HPDE6-E6E7 (cell line): ENCODE measurements at regions not wholly inside any gene's neighbourhood (a gene's known extent, or its start where the extent isn't known, plus 50 kb on each side); places are given as distances from the start of the nearest gene placed in this dataset.
A peak's percentile ranks its signal among the peaks of the same experiment; 100 is the strongest.
"Not testable (repeated sequence)": the region's sequence is repeated elsewhere in the genome, so short reads cannot be mapped to it uniquely, and the experiment has no call there.

ENCODE experiments used
- DNase-seq: peaks from one replicate; pipeline ENCODE4 v3.0.0; 2011; ENCODE audit warnings: missing footprints; ENCODE audit errors: extremely low spot score

DNA sequence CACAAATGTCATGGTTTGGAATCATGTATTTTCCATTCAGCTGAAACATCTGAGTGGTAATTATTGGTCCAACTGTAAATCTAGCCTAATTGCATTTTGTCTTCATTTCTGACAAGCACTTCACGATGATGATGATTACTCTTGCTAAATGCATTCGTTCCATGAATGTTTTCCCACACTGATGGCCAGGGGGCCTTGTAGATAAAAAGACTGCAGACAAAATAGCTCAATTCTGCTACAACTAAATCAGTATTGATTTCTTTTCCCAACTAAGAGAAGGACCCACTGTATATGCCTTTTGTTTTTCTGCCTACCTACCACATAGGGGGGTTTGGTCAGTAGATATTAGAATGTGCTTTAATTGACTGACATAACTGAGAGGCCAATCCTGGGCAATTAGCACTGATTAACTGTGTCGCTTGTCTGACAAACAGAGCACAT lies 1351.3 kb upstream of the NUDT12 start:
- no peak for DNase-seq

DNA sequence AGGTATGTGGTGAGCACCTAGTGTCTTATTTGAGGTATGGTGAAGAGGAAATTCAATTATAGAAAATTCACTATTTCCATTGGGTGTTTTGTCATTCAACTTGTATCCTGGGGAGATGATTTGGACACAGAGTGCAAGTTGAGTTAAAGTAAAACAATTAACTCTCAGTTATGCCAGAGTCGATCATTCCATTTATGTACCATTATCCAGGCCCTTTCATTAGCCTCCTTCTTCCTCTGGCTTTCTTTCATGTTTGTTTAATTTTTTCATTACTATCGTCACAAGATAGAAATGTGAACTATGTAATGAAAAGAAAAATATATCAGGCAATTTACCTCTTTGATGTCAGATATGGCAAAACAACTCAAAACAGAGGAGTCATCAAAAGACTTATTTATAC lies 1347.2 kb upstream of the NUDT12 start:
- no peak for DNase-seq

DNA sequence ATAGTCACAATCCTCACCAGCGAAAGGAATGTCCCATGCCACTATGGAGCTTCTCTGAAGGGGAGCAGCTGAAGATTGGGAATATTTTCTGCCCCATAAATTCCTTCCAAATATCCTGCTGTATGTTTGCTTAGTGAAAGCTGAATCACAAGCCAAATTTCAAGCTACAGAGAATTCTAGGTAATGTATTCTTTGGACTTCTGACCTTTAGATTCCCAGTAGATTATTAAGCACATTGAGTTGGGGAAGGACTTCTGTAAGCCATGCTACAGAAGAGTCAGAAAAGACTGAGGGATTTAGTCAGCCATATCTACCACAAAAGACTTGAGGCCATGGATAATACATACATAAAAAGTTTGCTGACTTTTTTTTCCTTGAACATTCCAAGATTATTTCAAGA lies 1342.0 kb upstream of the NUDT12 start:
- no peak for DNase-seq

- no peak for DNase-seq
Observed at GRCh38 chr5:104903941-104904340, 1341.4 kb upstream of the NUDT12 start.

GRCh38 chr5:104891596-104891995 lies 1329.0 kb upstream of the NUDT12 start:
- DNase-seq = no peak

DNA sequence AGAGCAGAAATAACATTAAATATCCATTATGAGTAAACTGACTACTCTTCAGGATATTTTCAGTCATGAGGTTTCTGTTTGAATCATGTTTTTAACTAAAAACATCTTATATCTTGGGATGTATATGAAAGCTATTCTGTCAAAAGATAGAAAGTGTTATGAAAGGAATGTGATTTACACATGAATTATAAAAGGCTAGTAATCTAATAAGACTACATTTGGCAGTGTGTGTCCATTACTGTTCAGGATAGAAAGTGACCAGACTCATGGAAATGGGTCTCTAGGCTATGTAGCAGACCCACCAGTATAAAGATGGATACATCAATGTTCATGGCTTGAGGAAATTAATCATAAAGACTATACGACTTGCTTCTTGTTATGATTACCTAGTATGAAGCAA lies 1328.2 kb upstream of the NUDT12 start:
- DNase-seq = no peak

GRCh38 chr5:104859437-104859836 lies 1296.8 kb upstream of the NUDT12 start:
- DNase-seq = no peak

DNA sequence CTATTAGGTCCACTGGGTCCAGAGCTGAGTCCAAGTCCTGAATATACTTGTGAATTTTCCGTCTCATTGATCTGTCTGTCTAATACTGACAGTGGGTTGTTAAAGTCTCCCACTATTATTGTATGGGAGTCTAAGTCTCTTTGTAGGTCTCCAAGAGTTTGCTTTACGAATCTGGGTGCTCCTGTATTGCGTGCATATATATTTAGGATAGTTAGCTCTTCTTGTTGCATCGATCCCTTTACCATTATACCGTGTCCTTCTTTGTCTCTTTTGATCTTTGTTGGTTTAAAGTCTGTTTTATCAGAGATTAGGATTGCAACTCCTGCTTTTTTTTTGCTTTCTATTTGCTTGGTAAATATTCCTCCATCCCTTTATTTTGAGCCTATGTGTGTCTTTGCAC lies 1289.5 kb upstream of the NUDT12 start:
- not testable (repeated sequence) for DNase-seq

DNA sequence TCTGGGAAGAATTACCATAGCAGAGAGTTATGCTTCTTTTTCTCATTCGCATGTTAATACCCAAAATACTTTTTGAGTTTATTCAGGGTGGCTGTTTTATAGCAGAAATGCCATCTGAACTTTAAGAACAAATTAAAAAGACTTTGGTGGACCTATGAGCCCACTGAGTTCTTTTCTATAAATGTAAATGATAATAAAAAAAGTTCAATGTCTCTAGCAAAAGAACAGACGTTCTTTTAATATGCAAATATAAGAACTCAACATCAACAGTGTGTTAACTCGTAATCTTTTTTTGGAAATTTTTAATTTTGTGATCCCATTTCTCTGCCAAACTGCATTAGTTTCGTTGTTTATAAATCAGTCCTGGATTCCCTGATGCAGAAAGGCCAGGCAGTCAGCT lies 1283.0 kb upstream of the NUDT12 start:
- no peak for DNase-seq

GRCh38 chr5:104843822-104844221 lies 1281.2 kb upstream of the NUDT12 start:
- DNase-seq = no peak

- DNase-seq = no peak
Observed at GRCh38 chr5:104840284-104840683, 1277.7 kb upstream of the NUDT12 start.

GRCh38 chr5:104831515-104831914 lies 1268.9 kb upstream of the NUDT12 start:
- not testable (repeated sequence) for DNase-seq

DNA sequence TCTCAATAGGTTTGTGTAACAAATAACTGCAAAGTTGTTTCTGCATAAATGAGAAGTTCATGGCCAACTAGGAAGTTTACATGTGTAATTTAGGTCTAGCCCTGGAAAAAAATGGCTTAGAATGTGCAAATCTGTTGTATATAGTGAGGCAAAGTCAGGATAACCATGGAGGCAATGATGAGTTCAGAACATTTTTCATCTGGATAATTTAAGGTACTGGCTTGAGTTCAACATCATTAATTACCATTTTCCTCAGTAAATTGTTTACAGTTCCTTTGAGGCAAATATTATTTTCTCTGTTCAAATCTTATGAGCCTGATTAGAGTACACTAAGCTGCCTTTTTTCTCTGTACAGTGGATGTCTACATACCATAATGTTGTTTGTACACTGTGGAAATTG lies 1259.0 kb upstream of the NUDT12 start:
- no peak for DNase-seq

DNA sequence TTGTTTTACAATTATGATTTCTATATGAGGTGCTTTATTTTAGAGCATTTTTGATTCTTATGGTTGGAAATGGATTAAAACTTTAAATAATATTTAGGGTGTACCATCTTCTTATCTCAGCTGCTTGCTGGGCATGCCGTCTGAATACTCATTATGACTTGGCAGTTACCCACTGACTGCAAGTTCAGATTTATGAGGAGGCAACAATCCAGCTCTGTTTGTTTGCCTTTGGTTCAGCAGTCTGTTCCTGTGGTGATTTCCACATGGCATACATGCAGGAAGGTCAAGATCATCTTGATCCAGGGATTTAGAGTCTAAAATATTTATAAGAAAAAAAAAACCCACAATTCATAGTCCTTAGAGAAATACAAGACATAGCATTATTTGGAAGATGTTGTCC lies 1254.5 kb upstream of the NUDT12 start:
- no peak for DNase-seq

DNA sequence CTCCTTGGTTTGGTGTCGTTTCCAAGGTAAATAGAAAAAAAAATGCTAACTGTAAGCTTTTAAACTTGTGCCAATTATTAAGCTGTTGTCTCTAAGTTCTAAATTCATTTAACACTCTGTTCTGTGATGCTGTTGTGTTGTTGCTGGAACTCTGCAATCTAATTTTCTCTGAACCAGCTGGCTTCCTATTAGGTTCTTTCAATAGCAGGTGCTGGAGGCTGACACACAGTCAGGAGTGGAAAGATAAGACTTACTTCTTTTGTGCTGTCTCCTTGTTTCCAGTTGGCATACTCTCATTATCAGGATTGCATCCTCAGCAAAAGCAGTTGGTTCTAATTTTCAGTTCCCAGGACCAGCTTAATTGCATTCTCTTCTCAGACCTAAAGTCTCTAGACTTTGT lies 1252.6 kb upstream of the NUDT12 start:
- no peak for DNase-seq

DNA sequence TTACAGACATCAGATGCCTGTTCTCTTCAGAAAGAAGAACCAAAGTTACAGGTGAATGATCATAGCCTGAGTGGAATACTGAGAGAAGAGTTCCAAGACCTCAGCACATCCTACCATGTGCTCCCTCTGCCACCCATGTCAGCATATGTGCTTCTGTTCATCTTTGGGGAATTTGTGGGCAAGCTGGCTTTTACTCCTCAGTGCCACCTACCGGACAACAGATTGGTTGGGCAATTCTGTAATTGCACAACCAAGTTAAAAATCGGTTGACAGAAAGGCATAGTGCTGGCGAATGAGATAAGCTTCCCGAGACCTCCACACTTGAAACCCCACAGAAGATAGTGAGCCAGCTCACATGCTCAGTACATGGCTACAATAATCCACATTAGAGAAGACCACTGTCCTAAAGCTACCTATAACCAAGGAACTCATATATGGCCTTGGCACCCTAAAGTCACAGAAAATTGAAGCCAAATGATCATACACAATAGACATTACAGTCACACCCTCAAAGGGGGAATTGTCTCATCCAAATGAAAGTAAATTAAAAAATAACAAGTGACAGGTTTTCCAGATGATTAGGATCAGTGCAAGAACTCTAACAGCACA lies 1238.0 kb upstream of the NUDT12 start:
- DNase-seq = peak; percentile 3

DNA sequence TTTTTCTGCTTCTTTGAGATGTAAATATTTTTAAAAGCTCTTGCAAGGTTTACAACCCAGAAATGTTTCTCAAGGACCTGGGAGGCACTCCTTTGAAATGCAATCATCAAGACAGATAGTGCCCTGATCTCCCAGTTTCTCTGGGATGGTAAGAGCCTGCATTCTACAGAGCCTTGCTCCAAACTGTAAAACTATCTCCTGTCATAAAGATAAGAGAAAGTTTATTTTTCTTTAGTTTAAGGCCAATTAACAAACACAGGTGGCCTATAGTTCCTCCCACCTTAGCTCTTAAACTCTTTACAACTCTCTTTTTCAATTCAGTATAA lies 1231.1 kb upstream of the NUDT12 start:
- DNase-seq = no peak

DNA sequence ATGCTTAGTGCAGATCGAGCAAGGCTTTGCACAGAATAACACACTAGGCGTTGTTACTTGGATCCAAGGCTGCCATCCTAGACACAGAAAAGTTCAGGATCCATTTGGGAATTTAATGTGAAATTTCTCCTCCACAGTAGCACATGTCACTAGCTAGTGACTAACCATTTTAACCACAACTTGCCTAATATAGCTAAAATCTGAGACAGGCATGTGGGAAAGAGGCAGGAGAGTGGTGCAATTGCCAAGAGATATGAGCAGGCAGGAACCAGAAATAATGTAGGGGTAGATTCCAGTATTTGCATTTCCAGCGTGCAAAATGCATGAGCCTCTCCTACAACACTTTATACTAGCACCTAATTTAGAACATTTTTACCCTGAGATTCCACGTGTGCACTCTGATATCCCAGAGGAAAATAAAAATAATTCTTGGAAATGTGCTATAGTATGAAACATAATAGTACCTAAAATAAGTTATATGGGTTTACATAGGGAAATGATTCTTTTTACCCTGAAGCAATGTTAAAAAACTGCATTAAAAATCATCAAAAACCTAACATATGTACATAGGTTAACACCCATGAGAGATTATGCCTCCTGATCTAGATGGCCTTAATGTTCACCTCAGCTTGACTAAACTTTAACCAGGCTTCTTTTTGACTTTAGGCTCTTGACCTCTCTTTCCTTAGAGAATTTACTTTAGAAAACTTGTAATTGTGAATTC lies 1230.6 kb upstream of the NUDT12 start:
- DNase-seq = no peak

GRCh38 chr5:104789366-104789765 lies 1226.8 kb upstream of the NUDT12 start:
- DNase-seq = no peak

GRCh38 chr5:104785097-104785496 lies 1222.5 kb upstream of the NUDT12 start:
- no peak for DNase-seq

DNA sequence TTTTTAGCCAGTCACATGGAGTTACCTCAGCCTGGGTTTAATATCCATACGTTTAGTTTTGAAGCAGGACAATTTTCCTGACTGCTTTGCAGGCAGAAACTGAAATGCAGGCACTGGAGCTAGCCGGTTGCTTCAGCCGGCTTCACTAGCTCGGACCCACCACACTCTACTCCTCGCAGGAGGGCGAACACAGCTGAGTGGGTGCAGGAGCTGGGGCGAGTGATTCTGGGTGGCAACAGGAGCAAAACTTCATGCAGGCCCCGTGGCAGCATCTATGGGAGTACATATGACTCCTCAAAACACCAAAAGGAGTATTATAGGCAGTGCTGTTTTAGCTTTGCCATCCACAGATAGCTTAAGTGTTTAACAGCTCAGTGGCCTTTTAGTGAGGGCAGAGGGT lies 1211.8 kb upstream of the NUDT12 start:
- DNase-seq = no peak

GRCh38 chr5:104764197-104764596 lies 1201.6 kb upstream of the NUDT12 start:
- DNase-seq = no peak

DNA sequence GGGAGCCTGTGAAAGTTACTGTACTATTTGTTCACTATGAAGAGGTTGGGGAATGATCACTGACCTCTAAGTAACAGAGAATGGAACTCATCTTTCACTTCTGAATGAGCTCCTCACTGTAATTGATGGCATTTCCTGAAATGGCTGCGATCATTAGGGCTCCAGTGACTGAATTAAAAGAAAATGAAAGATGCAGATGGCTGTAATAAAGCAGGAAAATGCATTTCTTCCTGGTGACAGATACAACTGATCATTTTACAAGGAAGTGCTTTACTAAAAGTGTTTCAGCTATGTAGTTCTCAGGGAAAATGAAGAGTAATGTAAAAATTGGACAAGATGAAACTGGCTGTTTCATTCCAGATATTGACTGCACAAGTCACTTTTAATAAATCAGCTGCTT lies 1200.6 kb upstream of the NUDT12 start:
- DNase-seq = no peak

- no peak for DNase-seq
Observed at GRCh38 chr5:104757915-104758314, 1195.3 kb upstream of the NUDT12 start.
